NCI-H510A treated with DMSO at 0.1 percent for 48 hours (cell line): ENCODE measurements at regions not wholly inside any gene's neighbourhood (a gene's known extent, or its start where the extent isn't known, plus 50 kb on each side); places are given as distances from the start of the nearest gene placed in this dataset.

Experiments used
- DNase-seq: peaks from one replicate; lab custom pipeline; 2025; lab: John Stamatoyannopoulos, UW

DNA sequence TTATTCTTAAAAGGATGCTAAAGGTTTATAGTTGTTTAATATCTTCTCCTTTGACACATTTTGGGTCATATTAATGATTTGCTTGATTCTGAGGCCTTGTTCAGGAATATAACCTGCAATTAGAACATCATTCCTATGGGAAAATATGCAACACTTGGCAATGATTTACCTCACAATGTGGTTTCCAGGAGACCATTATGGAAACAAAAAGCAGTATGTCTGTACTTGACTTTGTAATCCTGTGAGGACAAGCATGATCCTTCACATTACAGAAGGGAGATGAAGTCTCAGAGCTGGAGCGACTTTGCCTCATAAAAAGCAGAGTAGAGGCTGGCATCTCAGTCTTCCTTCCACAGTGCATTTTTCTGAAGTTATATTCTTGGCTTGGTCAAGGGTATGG is 57.0 kb upstream of the CDCA7L start:
- no peak for DNase-seq

DNA sequence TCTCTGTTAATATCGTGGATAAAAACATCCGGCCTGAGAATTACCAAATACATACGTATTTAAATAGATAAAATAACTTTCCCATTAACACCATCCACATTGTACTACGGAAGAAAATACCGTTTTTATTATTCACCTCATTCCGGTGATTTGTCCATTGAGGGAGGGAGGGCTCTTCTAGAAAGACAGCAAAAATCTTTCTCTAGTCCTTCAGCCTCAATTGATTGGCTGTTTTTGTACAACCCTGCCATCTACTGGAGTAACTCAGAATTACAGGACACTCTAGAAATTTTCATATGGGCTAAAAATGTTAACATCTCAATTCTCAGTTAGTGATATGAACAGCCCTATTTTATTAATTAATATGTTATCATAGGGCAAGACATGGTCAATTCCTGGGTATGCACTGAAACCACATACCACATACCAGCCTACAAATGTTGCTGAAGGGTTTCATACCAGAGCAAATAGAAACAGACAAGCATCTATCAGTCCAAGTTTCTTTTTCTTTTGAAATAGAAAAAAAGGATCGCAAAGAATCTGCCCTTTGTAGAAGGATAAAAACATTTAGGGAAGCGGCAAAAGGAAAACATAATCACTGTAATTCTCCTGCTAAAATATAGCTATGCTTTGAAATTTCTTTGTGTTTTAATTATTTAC is 55.8 kb upstream of the CDCA7L start:
- DNase-seq = peak; percentile 28

DNA sequence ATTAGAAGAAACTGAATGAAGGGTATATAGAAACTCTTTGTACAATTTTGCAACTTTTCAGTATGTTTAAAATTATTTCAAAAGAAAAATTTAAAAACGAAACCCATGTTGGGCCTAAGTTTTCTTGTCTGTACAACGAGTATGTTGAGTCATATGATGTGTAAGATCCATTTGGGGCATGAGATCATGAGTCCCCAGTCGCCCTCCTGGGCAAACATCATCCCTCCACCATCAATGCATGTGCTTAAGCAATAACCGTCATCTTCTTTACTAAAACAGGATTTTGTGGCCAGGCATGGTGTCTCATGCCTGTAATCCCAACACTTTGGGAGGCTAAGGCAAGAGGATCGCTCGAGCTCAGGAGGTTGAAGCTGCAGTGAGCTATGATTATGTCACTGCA is 54.2 kb upstream of the CDCA7L start:
- no peak for DNase-seq

DNA sequence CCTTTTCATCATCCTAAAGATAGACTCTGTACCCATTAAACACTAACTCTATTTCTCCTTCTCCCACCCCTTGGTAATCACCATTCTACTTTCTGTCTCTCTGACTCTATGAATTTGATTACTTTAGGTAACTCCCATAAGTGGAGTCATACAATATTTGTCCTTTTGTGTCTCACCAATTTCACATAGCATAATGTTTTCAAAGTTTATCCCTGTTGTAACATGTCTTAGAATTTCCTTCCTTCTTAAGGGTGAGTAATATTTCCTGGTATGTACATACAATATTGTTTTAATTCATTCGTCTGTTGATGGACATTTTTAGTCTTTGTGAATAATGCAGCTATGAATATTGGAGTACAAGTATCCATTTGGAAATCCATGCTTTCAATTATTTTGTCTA is 50.9 kb upstream of the CDCA7L start:
- DNase-seq = no peak
